Activated CD4-positive, CD25-positive, alpha-beta regulatory T cell treated with anti-CD3 and anti-CD28 coated beads, Interleukin-2, amount 50 U/mL, for 16 hours (primary cell): ENCODE measurements at regions not wholly inside any gene's neighbourhood (a gene's known extent, or its start where the extent isn't known, plus 50 kb on each side); places are given as distances from the start of the nearest gene placed in this dataset.

Experiments
- DNase-seq: peaks from one replicate; pipeline ENCODE4 v3.0.0-alpha.2; 2020; ENCODE audit warnings: low read depth, low spot score

GRCh38 chr4:57614257-57614932 is 504.2 kb upstream of the IGFBP7 start:
- DNase-seq, result no peak

GRCh38 chr4:57612279-57612678 is 502.1 kb upstream of the IGFBP7 start:
- DNase-seq, result no peak

- no peak for DNase-seq
Observed at GRCh38 chr4:57607566-57608180, 497.5 kb upstream of the IGFBP7 start.

GRCh38 chr4:57605376-57605775 is 495.2 kb upstream of the IGFBP7 start:
- DNase-seq, result no peak

- no peak for DNase-seq
Observed at GRCh38 chr4:57602141-57602540, 492.0 kb upstream of the IGFBP7 start.

- DNase-seq, result no peak
Observed at GRCh38 chr4:57591073-57591472, 480.9 kb upstream of the IGFBP7 start.

- DNase-seq, result no peak
Observed at GRCh38 chr4:57588557-57588956, 478.4 kb upstream of the IGFBP7 start.

GRCh38 chr4:57580710-57581599 is 470.8 kb upstream of the IGFBP7 start:
- no peak for DNase-seq

GRCh38 chr4:57575426-57575825 is 465.2 kb upstream of the IGFBP7 start:
- DNase-seq, result no peak

GRCh38 chr4:57554556-57555092 is 444.4 kb upstream of the IGFBP7 start:
- DNase-seq, result no peak

- DNase-seq, result no peak
Observed at GRCh38 chr4:57553728-57554127, 443.5 kb upstream of the IGFBP7 start.

GRCh38 chr4:57550198-57550597 is 440.0 kb upstream of the IGFBP7 start:
- DNase-seq, result no peak

GRCh38 chr4:57548856-57549255 is 438.7 kb upstream of the IGFBP7 start:
- DNase-seq, result no peak

GRCh38 chr4:57544811-57545654 is 434.8 kb upstream of the IGFBP7 start:
- no peak for DNase-seq

GRCh38 chr4:57504797-57505530 is 394.8 kb upstream of the IGFBP7 start:
- no peak for DNase-seq

GRCh38 chr4:57504139-57504538 is 394.0 kb upstream of the IGFBP7 start:
- no peak for DNase-seq

GRCh38 chr4:57501720-57502119 is 391.5 kb upstream of the IGFBP7 start:
- DNase-seq, result no peak

- no peak for DNase-seq
Observed at GRCh38 chr4:57499786-57500185, 389.6 kb upstream of the IGFBP7 start.

GRCh38 chr4:57498251-57498650 is 388.1 kb upstream of the IGFBP7 start:
- no peak for DNase-seq

- no peak for DNase-seq
Observed at GRCh38 chr4:57496697-57497471, 386.7 kb upstream of the IGFBP7 start.
